AG09309 (cell line): ENCODE measurements at regions not wholly inside any gene's neighbourhood (a gene's known extent, or its start where the extent isn't known, plus 50 kb on each side); places are given as distances from the start of the nearest gene placed in this dataset.

Experiments
- DNase-seq: peaks from one replicate; pipeline ENCODE4 v3.0.0-alpha.2; 2010; ENCODE audit warnings: low read depth
- H3K4me3 ChIP-seq: 2 replicates; pipeline ENCODE4 v1.5.1; 2011; ENCODE audit warnings: mild to moderate bottlenecking, low read depth, low read length, moderate library complexity; ENCODE audit not compliant: control insufficient read depth
- TF ChIP-seq, protein P1 (sequence below): IDR thresholded peaks from 2 replicates; pipeline ENCODE4 v1.5.1; 2011; ENCODE audit warnings: mild to moderate bottlenecking, low read depth, low read length, inconsistent platforms; ENCODE audit not compliant: insufficient read depth, control insufficient read depth; ENCODE audit errors: missing control alignments

DNA sequence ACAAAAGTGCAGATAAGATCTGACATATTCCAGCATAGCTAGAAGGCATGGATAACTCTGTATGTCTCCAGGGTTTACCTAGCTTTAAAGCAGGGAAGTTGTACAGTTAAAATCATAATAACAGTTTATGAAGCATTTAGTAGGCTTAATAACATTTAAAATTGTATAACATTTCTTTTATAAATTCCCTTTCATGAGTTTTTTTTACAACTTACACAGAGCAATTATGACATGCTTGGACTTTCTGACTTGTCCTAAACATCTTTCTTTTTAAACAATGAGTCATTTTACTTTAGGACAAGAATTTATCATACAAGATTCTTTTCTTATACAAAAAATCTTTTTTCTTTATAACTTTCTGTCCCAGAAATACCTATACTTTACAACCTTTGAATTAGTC, 408.5 kb upstream of the NEGR1 start:
- DNase-seq = no peak
- H3K4me3 ChIP-seq = no peak overlapping the region
- TF ChIP-seq, protein P1, sequence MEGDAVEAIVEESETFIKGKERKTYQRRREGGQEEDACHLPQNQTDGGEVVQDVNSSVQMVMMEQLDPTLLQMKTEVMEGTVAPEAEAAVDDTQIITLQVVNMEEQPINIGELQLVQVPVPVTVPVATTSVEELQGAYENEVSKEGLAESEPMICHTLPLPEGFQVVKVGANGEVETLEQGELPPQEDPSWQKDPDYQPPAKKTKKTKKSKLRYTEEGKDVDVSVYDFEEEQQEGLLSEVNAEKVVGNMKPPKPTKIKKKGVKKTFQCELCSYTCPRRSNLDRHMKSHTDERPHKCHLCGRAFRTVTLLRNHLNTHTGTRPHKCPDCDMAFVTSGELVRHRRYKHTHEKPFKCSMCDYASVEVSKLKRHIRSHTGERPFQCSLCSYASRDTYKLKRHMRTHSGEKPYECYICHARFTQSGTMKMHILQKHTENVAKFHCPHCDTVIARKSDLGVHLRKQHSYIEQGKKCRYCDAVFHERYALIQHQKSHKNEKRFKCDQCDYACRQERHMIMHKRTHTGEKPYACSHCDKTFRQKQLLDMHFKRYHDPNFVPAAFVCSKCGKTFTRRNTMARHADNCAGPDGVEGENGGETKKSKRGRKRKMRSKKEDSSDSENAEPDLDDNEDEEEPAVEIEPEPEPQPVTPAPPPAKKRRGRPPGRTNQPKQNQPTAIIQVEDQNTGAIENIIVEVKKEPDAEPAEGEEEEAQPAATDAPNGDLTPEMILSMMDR = no peak

DNA sequence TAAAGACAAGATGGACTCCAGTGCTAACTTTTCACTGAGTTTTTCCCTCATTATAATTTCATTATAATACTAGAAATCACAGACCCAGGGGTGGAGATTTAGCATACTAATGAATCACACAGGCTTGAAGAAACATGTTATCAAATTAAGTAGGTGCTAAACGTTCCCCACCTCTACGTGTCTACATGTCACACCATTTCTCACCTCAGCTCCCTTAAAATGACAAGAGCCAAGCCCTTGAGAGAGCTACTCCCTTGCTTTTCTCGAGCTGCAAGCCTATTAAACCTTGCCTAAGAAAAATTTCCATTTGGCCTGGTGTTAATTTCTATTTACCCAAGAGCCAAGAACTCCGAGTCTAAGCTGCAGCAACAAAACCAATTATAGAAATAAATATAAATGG, 396.3 kb upstream of the NEGR1 start:
- H3K4me3 ChIP-seq = no peak overlapping the region
- DNase-seq = no peak
- TF ChIP-seq, protein P1 = no peak

DNA sequence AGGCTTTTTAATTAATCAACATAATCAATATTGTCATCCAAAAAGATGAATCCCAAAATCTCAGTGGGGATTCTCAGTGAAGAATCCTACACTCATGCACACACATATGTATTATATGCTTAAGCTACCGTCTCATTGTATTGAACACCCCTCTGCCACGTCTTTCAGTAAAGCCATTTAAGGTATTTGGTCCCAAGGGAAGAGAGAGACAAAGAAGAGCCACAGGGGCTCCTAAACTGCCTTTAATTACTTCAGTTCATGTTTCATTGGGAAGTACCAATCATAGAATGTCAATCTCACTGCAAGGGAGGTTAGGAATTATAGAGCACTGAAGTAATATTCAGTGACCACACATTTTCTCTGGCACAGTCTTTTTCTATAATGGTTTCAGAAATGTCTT, 388.6 kb upstream of the NEGR1 start:
- TF ChIP-seq, protein P1 = no peak
- no peak overlapping the region for H3K4me3 ChIP-seq
- DNase-seq = no peak

DNA sequence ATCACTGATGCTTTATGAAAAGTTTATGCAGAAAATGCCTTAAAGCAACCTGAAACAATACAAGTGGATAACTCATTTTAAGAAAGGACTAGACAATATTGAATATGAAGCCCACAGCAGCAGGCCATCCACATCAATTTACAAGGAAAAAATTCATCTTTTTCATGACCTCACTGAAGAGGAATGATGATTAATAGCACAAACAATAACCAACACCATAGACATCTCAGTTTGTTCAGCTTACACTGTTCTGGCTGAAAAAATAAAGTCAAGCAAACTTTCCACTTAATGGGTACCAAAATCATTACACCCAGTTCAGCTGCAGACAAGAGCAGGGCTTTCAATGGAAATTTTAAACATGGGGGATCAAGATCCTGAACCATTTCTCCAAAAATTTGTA, 380.6 kb upstream of the NEGR1 start:
- no peak overlapping the region for H3K4me3 ChIP-seq
- TF ChIP-seq, protein P1 = no peak
- DNase-seq = no peak

DNA sequence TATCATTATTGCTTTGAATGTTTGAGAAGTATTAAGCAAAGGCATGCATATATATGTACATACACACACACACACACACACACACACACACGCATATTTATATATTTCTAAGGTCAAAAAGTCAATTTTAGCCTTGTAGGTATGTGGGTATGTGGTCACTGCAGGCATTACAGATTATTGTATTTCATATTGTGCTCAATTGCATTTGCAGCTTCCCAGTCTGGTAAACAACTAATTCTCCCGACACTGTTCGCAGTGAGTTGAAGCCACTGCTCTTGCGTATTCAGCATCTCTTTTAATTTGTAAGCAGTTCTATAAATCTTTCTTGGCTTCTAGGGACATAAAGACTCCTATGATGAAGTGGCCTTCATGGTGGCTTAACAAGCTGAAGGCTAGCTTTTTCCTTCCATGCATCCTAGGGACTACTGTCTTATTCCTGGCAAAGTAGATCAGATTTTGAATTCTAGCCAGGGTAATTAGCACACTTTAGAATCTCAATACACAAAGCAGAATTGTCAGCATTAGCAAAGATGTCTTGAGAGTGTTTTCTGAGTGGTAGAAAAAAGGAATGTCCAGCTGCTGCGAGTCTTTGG, 368.6 kb upstream of the NEGR1 start:
- TF ChIP-seq, protein P1 = no peak
- no peak overlapping the region for H3K4me3 ChIP-seq
- no peak for DNase-seq

DNA sequence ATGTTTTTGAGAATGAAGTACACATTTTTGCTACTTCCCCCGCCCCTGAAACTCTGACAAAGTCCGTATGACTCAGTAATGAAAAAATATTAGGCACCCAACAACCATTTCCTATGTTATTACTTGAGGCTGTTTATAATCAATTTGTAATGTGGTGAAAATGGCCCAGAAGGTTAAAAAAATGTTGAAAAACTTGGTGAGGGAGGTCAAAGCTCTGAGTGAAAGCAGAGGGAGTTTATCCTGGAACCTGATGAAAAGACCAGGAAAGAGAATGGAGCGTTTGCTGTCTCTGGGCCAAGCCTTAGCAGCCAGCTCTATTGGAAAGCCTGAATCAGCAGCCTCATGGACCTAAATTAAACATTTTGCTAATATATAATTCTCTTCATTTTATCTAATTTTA, 367.7 kb upstream of the NEGR1 start:
- no peak for DNase-seq

More for the DNA sequence above, 367.7 kb upstream of the NEGR1 start:
- no peak overlapping the region for H3K4me3 ChIP-seq
- TF ChIP-seq, protein P1 = no peak
